ENCODE measurements at regions not wholly inside any gene's neighbourhood (a gene's known extent, or its start where the extent isn't known, plus 50 kb on each side); places are given as distances from the start of the nearest gene placed in this dataset.

GRCh38 chr18:29163596-29163995 is 986.7 kb upstream of the CDH2 start:
- TF ChIP-seq CTCF (IDR thresholded peaks at IDR 0.05) (no peak), POLR2A (IDR thresholded peaks at IDR 0.05) (no peak)
